OCI-M2 (cell line): ENCODE measurements at regions not wholly inside any gene's neighbourhood (a gene's known extent, or its start where the extent isn't known, plus 50 kb on each side); places are given as distances from the start of the nearest gene placed in this dataset.

Experiments used
- DNase-seq: peaks from one replicate; lab custom pipeline; 2025; ENCODE audit not compliant: unreplicated experiment; lab: John Stamatoyannopoulos, UW

DNA sequence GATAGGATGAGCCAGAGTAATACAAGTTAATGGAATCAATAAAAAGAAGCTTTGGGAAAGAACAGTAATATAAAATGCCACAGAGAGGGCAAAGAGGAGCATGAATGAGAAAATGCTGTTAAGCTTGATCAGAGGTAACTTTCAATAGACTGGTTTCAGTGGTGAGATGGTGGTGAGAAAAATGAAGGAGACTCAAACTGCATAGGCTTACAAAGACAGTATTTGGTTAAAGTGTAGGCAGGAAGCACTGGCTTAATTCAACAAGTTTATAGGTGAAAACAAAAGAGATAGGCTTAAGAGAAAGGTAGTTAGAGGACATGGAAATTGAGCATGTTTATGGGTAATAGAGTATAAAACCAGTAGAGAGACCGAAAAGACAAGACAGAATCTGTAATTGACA lies 298.6 kb upstream of the ADAMTS5 start:
- DNase-seq: no peak

DNA sequence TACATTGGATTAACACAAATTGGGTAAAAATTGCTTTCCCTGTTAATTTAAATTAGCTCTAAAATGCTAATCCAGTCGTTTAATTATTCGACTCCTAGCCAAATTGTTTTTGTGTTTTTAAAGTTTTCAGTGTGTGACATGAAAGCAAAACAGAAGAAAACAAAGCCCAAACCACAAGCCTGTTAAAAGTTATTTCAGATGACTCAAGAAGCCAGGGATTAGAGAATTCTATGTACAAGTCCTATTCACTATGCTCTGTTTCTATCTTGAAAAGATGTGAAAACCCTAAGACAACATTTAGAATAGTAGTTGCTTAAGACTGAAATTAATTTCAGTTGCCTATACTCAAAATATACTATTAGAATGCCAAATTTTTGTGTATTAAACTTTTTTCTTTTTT lies 294.8 kb upstream of the ADAMTS5 start:
- no peak for DNase-seq

DNA sequence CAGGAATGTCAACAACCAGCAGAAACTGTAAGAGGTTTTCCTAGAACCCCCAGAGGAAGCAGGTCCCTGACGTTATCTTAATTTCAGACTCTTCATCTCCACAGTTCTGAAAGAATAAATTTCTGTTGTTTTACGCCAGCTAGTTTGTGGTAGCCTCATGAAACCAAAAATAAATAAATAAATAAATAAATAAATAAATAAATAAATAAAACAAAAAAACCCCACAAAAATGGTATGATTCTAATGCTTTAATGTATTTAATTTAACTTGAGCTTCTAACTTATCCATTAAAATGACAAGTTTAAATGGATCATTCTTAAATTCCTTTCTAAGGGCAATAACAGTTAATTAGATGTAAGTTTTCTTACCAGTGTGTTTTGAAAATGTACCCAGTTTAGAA lies 293.8 kb upstream of the ADAMTS5 start:
- no peak for DNase-seq

DNA sequence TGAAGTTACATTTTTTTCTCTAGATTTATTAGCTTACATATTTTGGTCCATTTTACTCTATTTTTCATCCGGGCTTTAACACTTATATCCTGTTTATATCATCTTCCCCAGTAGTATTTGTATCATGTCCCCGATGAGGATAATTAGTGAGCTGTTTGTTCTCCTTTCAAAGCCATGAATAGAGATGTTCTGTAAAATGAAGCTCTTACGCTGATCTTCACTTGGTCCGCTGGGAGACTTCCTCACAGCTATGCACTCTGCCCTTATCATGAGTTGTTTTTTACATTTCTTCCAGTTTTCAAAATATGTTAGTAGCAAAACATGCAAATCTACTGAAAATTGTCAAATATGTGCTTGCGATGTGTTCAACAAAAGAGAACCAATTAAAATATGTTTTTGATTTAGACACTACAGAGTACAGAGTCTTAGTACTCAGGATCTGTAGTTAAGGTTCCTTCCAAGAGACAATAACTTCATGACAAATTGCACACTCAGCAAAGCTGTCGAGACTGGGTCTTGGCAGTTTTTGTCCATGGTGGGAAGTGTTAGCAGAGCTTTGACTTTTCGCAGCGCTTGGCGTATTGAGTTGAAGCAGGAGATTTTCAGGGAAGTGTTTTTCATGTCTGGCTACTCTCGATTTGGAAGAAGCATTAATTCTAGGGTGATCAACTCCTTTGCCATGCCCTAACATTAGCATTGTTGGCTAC lies 292.0 kb upstream of the ADAMTS5 start:
- no peak for DNase-seq

DNA sequence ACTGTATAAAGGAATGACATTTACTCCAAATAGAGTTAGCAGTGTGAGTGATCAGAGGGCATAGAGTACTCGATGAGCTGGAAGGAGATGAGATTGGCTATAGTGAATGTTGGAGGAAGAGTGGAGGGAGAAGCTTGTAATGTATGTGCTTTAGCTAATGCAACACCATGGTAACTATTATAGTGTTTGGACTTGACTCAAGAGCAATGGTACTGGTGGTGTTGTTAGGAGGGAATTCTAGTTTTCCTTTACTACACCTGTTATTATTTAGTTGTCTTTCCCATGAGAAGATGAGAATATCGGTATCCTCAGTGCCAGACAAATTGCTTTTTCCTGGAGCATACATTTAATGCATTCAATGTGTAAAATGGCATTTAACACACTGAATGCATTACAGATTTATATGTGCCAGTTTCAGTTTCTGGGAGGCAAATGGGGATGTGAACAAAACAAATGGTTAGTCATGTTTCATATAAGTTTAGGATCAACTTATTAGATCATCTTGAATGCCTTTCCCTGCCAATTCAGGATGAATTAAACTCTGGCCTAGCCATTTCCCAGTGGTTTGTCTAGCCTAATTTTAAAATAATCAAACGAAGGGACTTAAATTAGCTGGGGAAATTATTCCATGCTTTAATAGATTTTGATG lies 291.1 kb upstream of the ADAMTS5 start:
- no peak for DNase-seq

DNA sequence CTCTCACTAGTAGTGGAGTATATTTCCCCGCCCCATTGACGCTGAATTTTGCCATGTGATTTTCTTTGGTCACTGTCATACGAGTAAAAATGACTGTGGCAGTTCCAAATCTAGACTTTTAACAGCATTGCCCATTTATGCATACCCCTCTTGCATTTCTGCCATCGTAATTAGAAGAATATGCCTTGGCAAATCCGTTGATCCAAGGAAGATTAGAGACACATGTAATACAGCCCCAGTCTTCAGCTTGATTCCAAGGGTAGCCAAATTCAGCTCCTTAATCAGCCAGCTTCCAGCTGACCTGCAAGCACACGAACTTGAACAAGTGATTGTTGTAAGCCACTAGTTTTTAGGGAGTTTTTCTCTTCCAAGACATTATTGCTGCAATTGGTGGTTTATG lies 290.3 kb upstream of the ADAMTS5 start:
- DNase-seq: no peak

DNA sequence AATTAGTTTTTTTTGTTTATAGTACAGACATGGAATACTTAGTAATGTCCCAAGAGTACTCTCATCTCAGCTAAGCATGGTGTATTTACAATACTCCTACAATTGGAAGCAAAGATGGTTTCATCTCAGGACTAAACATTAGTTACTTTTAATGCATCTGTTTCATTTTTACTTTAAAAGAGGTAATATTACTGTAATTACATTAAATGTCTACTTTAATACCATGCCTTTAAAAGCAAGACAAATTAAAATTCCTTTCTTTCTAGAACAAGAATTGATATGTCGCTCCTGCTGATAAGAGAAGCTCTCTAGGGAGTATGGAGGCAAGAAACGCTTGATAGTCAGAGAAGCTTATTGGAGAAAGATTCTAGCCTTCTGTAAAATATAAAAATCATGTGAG lies 284.9 kb upstream of the ADAMTS5 start:
- no peak for DNase-seq

- no peak for DNase-seq
Observed at GRCh38 chr21:27250366-27250765, 283.5 kb upstream of the ADAMTS5 start.

GRCh38 chr21:27248814-27249213 lies 281.9 kb upstream of the ADAMTS5 start:
- DNase-seq: no peak

DNA sequence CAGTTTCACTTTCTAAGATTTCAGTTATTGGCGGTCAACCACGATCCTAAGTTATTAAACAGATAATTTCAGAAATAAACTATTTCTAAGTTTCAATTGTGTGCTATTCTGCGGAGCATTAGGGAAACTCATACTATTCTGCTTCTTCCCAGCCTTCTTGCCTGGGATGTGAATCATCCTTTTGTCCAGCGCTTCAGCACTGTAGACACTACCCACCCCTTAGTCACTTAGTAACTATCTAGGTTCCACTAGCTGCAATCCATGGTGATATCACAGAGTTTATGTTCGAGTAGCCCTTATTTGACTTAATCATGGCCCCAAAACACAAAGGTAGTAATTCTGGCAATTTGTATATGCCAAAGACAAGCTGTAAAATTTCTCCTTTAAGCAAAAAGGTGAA lies 279.9 kb upstream of the ADAMTS5 start:
- DNase-seq: no peak

DNA sequence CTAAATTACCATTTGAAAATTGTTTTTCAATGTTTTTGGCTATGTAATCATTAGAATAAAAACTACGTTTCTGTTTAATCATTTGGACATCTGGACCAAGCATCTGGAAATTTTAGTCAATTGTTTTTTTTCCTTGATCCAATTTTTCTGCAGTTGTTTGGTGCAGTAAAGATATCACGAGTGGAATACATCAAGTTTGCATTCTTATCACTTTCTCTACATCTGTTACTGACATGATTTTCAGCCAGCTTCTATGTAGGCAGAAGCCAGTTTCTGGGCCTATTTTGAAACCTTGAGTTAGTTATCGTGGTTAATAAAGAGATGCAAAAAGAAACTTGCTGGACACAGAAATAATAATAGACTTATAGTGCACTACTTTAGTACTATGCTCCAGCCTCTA lies 277.9 kb upstream of the ADAMTS5 start:
- DNase-seq: no peak

GRCh38 chr21:27244352-27244751 lies 277.5 kb upstream of the ADAMTS5 start:
- no peak for DNase-seq

GRCh38 chr21:27240839-27241238 lies 274.0 kb upstream of the ADAMTS5 start:
- DNase-seq: no peak

- no peak for DNase-seq
Observed at GRCh38 chr21:27233514-27234115, 266.7 kb upstream of the ADAMTS5 start.

- DNase-seq: no peak
Observed at GRCh38 chr21:27225940-27226339, 259.1 kb upstream of the ADAMTS5 start.

DNA sequence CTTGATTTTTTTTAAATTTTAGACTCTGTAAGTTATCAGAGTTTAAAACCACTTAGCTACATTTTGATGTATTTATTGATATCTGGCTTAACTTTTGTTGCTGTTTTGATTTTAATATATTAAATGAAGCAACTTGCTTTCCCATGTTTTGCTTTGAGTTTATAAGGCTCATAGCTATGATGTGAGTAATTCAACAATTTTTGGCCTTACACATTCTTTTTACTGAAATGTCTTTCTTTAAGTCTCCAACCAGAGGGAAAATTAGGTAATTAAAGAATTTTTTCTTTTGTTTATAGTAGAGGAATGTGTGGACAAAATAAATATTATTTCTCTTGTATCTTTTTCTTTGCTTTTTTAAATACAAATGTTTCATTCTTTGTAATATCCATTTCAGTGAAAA lies 258.3 kb upstream of the ADAMTS5 start:
- no peak for DNase-seq

GRCh38 chr21:27224169-27224568 lies 257.3 kb upstream of the ADAMTS5 start:
- DNase-seq: no peak

- DNase-seq: no peak
Observed at GRCh38 chr21:27221077-27221476, 254.2 kb upstream of the ADAMTS5 start.

DNA sequence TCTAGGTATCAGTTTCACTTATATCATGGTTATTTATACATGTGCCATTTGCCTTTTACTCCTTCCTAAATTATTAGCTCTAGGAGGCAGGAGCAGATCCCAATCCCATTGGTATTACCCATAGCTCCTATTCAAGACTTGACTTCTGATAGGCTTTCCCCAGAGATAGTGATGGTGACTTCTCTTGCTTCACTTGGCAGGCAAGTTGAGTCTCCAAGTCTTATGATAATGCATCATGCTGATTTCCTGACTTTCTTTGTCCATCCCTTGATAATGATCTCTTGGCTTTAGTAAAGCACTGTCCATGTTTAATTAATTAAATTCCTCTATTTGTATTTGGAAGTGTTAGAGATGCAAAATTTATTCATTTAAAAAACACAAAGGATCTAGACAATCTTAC lies 253.5 kb upstream of the ADAMTS5 start:
- no peak for DNase-seq

GRCh38 chr21:27219068-27219467 lies 252.2 kb upstream of the ADAMTS5 start:
- DNase-seq: no peak

- DNase-seq: no peak
Observed at GRCh38 chr21:27213303-27213702, 246.4 kb upstream of the ADAMTS5 start.

DNA sequence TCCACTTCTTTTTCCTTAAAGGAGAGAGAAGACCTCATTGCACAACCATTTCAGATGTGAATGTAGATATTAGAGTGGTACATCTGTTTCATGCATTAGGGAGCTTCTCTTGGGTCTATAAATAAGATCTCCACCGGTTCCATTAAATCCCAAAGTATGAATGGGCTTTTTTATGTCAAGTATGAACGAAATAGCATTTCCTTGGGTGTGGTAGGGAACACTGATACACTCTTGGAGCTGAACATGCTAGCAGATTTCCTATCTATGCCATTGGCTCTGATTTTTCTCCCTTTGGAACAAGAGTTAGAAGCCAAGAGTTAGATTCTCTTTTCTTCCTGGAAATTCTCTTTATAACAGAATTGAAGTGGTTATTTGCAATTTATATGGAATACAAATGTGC lies 245.6 kb upstream of the ADAMTS5 start:
- no peak for DNase-seq

- DNase-seq: no peak
Observed at GRCh38 chr21:27209546-27209945, 242.7 kb upstream of the ADAMTS5 start.
